EL (cell line): ENCODE measurements at regions not wholly inside any gene's neighbourhood (a gene's known extent, or its start where the extent isn't known, plus 50 kb on each side); places are given as distances from the start of the nearest gene placed in this dataset.
"Not testable (repeated sequence)": the region's sequence is repeated elsewhere in the genome, so short reads cannot be mapped to it uniquely, and the experiment has no call there.

ENCODE experiments used
- DNase-seq: peaks from one replicate; pipeline ENCODE4 v3.0.0-alpha.2; 2016

DNA sequence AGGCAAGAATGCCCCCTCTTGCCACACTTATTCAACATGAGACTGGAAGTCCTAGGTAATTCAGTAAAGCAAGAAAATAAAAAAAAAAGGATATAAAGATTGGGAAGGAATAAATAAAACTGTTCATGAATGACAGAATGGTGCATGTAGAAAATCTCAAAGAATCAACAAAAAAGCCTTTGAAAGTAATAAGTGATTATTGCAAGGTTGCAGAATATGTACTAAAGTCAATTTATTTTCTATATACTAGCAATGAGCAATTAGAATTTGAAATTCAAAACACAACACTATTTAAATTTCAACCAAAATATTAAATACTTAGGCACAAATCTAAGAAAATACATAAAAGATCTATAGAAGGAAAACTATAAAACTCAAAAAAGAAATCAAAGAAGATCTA, 58.6 kb downstream of the MAGEA10 start:
- DNase-seq: no peak

DNA sequence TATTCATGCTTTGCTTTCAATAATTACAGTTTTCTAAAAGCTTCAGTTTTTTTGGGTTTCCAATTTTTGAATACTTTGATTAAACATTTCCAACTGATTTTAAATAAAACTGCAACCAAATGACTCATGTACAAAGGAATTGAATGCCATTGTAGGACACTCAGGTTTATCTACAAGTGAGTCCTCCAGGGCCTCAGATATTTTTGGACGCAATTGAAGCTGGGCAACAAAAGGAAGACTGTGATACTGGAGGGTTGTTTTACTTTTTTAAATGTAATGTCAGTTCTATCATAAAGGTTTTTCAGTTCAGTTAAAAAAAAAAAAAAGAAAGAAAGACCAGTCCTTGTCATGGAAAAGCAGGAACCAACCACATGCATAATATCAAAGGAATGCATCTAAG, 64.2 kb downstream of the MAGEA10 start:
- no peak for DNase-seq

DNA sequence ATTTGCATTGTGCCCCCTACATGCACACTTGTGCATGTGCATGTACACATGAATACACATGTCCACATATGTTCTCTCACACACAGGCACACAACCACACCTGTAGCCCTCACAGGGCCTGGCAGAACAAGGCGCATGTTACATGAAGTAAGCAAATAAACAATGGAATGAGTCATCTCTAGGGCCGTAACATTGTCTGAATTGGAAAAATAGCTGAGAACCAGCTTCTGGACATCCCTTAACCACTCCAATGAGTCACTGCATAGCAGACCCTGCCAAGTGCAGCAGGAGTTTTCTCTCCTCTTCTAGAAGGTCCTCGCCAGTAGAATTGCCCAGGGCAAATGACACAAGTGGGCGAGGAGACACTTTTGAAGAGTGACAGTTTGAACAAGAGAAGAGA, 66.1 kb downstream of the MAGEA10 start:
- peak; percentile 69 for DNase-seq

DNA sequence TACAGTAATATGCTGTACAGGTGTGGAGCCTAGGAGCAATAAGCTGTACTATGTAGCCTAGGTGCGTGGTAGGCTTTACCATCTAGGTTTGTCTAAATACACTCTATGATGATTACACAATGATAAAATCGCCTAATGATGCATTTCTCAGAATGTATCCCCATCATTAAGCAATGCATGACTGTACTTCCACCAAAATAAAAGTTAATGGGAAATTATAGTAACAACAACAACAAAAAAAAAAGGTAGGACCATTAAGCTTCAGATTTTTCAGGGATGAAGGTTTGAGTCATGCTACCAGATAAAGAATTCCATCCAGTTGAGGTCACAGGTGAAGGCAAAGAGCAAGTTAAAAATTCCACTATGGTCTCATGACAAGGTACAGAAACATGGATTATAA, 68.2 kb downstream of the MAGEA10 start:
- no peak for DNase-seq

DNA sequence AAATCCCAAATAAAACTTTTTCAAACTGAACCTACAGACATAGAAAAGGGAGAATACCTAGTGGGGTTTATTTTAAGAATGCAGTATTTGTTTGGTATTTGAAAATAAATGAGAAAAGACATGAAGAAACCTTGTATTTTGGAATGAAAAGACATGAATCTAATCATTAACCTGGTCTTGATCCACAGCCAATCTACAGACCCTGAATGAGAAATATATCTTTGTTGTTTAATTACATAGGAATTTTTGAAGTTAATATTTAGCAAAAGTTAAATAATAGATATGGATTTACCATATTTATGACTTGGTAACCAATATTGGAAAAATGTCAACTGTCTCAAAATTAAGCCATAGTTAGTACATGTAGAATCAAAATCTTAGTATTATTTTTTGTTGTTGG, 76.8 kb downstream of the MAGEA10 start:
- DNase-seq: no peak

DNA sequence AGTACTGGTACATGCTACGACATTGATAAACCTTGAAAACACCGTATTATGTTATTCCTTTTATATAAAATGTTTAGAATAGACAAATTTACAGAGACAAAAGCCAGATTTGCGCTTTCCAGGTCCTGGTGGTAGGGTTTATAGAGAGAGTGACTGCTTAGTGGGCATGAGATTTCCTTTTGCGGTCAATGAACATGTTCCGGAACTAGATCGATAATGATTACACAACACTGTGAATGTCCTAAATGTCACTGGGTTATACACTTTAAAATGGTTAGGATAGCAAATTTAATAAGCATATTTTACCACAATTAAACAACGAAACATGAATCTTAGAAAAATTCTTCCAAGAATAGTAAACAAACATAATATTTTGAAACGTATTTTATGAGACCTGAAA, 77.3 kb downstream of the MAGEA10 start:
- DNase-seq: no peak

DNA sequence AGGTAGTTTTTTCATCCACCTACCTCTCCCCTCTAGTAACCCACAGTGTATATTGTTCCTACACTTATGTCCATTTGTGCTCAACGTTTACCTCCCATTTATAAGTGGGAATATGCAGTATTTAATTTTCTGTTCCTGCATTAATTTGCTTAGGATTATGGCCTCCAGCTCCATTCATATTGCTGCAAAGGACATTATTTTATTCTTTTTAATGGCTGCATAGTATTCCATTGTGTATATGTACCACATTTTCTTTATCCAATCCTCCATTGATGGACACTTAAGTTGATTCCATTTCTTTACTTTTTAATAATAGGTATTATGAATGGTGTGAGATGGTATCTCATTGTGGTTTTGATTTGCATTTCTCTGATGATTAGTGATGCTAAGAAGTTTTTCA, 76.1 kb upstream of the GABRE start:
- DNase-seq: not testable (repeated sequence)

DNA sequence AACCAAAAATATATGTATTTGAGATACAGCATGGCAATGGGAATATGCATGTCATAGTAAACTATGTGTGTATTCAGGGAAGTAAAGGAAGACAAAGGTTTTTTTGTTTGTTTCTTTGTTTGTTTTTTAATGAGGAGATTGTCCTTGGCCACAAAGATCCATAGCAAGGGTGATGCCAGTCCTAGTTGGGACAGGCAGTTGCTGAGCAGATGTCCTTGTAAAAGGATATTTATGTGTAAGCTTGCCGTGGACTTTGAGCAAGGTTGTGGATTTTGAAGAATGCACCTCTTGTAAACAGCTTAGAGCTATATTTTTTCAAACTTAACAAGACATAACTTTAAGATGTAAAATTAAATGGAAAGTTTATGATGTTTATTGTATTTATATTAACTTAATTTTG, 69.9 kb upstream of the GABRE start:
- no peak for DNase-seq

DNA sequence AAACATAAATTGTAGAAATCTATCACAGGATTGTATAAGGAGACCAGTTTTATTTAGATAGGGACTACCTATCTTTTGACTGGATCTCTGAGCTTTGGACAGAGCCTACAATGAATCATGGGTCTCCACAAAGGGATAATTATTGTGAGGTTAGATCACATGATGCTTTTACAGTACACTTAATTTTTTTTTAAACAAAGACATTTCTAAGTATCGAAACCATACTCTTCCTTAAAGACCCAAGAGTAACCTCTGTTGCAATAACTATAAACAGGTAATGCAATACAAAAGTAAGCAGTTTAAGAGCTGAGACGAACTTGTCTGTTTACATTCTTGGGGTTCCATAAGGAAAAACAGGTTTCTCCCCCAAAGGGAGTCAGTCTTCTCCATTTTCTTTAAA, 64.3 kb upstream of the GABRE start:
- no peak for DNase-seq

DNA sequence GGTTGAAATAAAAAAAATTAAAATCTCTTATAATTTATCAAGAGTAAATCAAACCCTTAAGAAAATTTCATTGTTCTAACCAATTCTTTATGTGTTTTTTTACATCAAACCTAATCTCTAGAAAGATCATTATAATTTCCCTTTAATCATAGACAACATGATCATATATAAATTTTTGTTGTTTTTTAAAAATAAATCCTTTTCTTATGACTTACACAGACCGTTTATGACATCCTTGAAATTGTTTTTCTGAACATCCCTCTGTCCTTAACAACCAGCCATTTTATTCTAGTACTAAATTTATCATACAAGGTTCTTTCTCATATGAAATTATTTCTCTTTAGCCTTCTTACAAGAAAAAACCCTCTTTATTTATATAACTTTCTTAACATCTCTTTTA, 62.7 kb upstream of the GABRE start:
- no peak for DNase-seq

DNA sequence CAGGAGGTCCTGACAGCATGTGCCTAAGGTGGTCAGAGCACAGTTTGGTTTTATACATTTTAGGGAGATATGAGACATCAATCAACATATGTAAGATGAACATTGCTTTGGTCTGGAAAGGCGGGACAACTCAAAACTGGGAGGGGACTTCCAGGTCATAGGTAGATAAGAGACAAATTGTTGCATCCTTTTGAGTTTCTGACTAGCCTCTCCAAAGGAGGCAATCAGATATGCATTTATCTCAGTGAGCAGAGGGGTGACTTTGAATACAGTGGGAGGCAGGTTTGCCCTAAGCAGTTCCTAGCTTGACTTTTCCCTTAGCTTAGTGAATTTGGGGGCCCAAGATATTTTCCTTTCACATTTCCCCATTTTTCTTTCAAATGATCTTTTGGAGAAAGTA, 56.9 kb upstream of the GABRE start:
- not testable (repeated sequence) for DNase-seq

DNA sequence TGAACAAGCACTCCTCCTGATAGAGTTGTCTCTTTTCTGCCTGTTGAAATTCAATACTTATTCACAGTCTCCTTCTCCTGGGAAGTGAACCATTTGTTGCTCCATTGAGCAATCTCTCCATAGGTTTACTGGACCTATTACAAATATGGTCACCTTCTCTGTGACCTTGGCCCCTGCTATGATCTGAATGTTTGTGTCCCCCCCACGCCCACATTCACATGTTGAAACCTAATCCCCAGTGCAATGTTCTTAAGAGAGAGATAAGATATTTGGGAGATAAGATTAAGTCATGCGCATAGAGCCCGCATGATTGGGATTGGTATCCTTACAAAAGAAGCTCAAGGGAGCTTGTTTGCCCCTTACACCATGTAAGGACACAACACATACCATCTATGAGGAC, 54.1 kb upstream of the GABRE start:
- DNase-seq: no peak

DNA sequence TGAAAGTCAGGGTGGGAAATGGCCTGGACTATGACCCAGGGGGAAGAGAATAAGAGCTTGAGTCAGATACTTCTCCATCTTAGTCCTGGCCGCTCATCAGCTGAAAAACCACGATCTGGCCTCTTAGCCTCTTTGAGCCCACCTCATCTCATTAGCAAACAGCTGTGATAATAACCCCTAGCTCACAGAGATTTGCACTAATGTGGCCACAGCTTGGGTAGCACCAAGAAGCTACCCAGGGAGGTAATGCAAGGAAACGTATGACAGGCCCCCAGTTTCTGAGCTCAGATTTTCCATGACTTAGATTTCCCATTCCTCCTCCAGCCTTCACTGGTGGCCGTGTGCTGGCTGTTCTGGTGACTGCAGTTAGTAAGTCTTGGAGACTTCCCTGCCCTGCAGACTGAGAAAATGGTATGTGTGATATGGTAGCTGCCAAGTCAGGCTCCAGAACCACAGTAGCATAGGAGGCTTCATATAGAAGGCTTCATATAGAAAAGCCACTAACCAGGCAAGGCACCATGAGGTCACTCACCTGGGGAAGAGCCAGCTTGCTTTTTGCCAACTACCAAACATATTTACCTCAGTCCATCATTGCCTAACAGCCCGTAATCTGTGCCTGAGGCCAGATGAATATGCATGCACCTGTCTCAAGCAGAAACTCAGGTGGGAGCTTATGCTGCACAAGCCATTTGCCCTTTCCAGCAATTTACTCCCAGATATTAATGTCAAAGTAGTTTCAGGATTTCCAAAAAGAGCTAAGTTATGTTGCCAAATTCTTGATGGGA, 51.4 kb upstream of the GABRE start:
- DNase-seq: no peak

DNA sequence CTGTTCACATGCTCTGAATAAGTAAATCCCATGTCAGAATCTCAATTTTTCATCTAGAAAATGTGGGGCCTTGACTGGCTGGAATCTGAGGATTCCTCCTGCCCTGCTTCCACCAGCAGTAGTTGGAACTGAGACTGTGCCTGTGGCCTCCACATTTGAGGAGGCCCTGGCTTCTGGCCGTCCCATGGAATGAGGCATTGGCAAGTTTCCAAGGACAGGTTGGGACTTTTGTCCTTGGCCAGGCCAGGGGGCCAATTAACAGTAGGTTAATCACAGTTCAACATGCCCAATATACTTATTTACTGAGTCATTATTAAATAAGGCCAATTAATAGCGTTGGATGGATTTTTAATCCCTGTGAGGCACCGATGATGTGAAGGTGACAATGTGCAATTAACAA, 50.2 kb upstream of the GABRE start:
- no peak for DNase-seq
